SK-N-SH treated with all-trans-retinoic acid at 6 μM for 48 hours (cell line): ENCODE measurements at regions not wholly inside any gene's neighbourhood (a gene's known extent, or its start where the extent isn't known, plus 50 kb on each side); places are given as distances from the start of the nearest gene placed in this dataset.

Experiments
- ATAC-seq: fragments of 200-7000 bp; cut with Tn5 transposase; 3 replicates; pipeline ENCODE4 v1.9.1; 2020; ENCODE audit warnings: mild to moderate bottlenecking, moderate library complexity
- ARNTL ChIP-seq: fragments of 450-650 bp; formaldehyde crosslinking; IDR thresholded peaks from 2 replicates; pipeline ENCODE4 v1.5.0; 2020; ENCODE audit warnings: low read depth, mild to moderate bottlenecking, moderate library complexity, borderline replicate concordance
- BACH2 ChIP-seq: fragments of 250-450 bp; sonication (Bioruptor Pico); IDR thresholded peaks from 2 replicates; pipeline ENCODE4 v1.9.0; 2021; ENCODE audit warnings: mild to moderate bottlenecking, borderline replicate concordance
- CREB5 ChIP-seq: fragments of 250-450 bp; sonication (Bioruptor Pico); IDR thresholded peaks from 2 replicates; pipeline ENCODE4 v1.5.1; 2020; ENCODE audit warnings: low read depth, mild to moderate bottlenecking, moderate library complexity
- CSDC2 ChIP-seq: fragments of 250-450 bp; sonication (Bioruptor Pico); IDR thresholded peaks from 2 replicates; pipeline ENCODE4 v1.5.0; 2020; ENCODE audit warnings: mild to moderate bottlenecking, moderate library complexity
- CSRNP3 ChIP-seq: fragments of 250-450 bp; sonication (Bioruptor Pico); IDR thresholded peaks from 2 replicates; pipeline ENCODE4 v1.5.1; 2021; ENCODE audit warnings: mild to moderate bottlenecking, moderate library complexity
- ESRRG ChIP-seq: fragments of 250-450 bp; sonication (Bioruptor Pico); IDR thresholded peaks from 2 replicates; pipeline ENCODE4 v1.6.1; 2021; ENCODE audit warnings: mild to moderate bottlenecking
- GLIS3 ChIP-seq: fragments of 250-450 bp; sonication (Bioruptor Pico); IDR thresholded peaks from 2 replicates; pipeline ENCODE4 v1.5.0; 2020; ENCODE audit warnings: mild to moderate bottlenecking, moderate library complexity
- PATZ1 ChIP-seq: fragments of 250-450 bp; sonication (Bioruptor Pico); IDR thresholded peaks from 2 replicates; pipeline ENCODE4 v1.8.0; 2020; ENCODE audit warnings: mild to moderate bottlenecking, moderate library complexity, borderline replicate concordance
- POU6F1 ChIP-seq: fragments of 250-450 bp; sonication (Bioruptor Pico); IDR thresholded peaks from 2 replicates; pipeline ENCODE4 v1.8.0; 2021; ENCODE audit warnings: low read depth, mild to moderate bottlenecking, moderate library complexity, borderline replicate concordance
- PPARA ChIP-seq: fragments of 250-450 bp; sonication (Bioruptor Pico); IDR thresholded peaks from 2 replicates; pipeline ENCODE4 v1.5.0; 2020; ENCODE audit warnings: mild to moderate bottlenecking, borderline replicate concordance
- RARB ChIP-seq: fragments of 250-450 bp; sonication (Bioruptor Pico); IDR thresholded peaks from 2 replicates; pipeline ENCODE4 v1.8.0; 2021; ENCODE audit warnings: mild to moderate bottlenecking, moderate library complexity
- TOX ChIP-seq: fragments of 250-450 bp; sonication (Bioruptor Pico); IDR thresholded peaks from 2 replicates; pipeline ENCODE4 v1.8.0; 2021; ENCODE audit warnings: mild to moderate bottlenecking, moderate library complexity, borderline replicate concordance
- TSHZ2 ChIP-seq: fragments of 250-450 bp; sonication (Bioruptor Pico); IDR thresholded peaks from 2 replicates; pipeline ENCODE4 v1.5.0; 2020; ENCODE audit warnings: mild to moderate bottlenecking, moderate library complexity
- ZC3H10 ChIP-seq: fragments of 250-450 bp; sonication (Bioruptor Pico); IDR thresholded peaks from 2 replicates; pipeline ENCODE4 v1.5.1; 2021; ENCODE audit warnings: mild to moderate bottlenecking, moderate library complexity
- ZFP30 ChIP-seq: fragments of 450-650 bp; formaldehyde crosslinking; IDR thresholded peaks from 2 replicates; pipeline ENCODE4 v1.5.0; 2022; ENCODE audit warnings: mild to moderate bottlenecking, moderate library complexity
- ZNF70 ChIP-seq: fragments of 450-650 bp; formaldehyde crosslinking; IDR thresholded peaks from 2 replicates; pipeline ENCODE4 v1.5.0; 2020; ENCODE audit warnings: mild to moderate bottlenecking, moderate library complexity
- ZNF8 ChIP-seq: fragments of 450-650 bp; formaldehyde crosslinking; IDR thresholded peaks from 2 replicates; pipeline ENCODE4 v1.5.0; 2020; ENCODE audit warnings: mild to moderate bottlenecking, moderate library complexity

GRCh38 chr3:189488241-189488767 is 142.9 kb upstream of the TP63 start (continued):
- TF ChIP-seq CSDC2 (CRISPR knock-in tag) = no peak
- TF ChIP-seq RARB (CRISPR knock-in tag) = no peak
- no peak for TF ChIP-seq TOX (CRISPR knock-in tag)

- TF ChIP-seq TOX (CRISPR knock-in tag) (no peak), CREB5 (CRISPR knock-in tag) (no peak), CSRNP3 (CRISPR knock-in tag) (no peak), TSHZ2 (CRISPR knock-in tag) (no peak), ZC3H10 (no peak), POU6F1 (CRISPR knock-in tag) (no peak), ARNTL (no peak)
- ATAC-seq = no peak
These were observed 140.9 kb upstream of the TP63 start for GRCh38 chr3:189490337-189490736.

GRCh38 chr3:189490749-189491148 is 140.4 kb upstream of the TP63 start:
- no peak for ATAC-seq
- no peak for TF ChIP-seq BACH2 (CRISPR knock-in tag)
- TF ChIP-seq, all 23 proteins: peak for 0

- no peak for ATAC-seq
- TF ChIP-seq ZFP30 (CRISPR knock-in tag) (no peak), ZNF70 (no peak), TSHZ2 (CRISPR knock-in tag) (no peak), ZNF8 (CRISPR knock-in tag) (no peak), CSDC2 (CRISPR knock-in tag) (no peak), ZC3H10 (no peak), TOX (CRISPR knock-in tag) (no peak), PPARA (CRISPR knock-in tag) (no peak), GLIS3 (CRISPR knock-in tag) (no peak), POU6F1 (CRISPR knock-in tag) (no peak), ESRRG (CRISPR knock-in tag) (no peak), BACH2 (CRISPR knock-in tag) (no peak), PATZ1 (CRISPR knock-in tag) (no peak)
These were observed 139.4 kb upstream of the TP63 start for GRCh38 chr3:189491831-189492230.
